Small intestine (tissue), 7 donors: ENCODE measurements at regions not wholly inside any gene's neighbourhood (a gene's known extent, or its start where the extent isn't known, plus 50 kb on each side); places are given as distances from the start of the nearest gene placed in this dataset.

ENCODE experiments used
- DNase-seq, 2 donors: peaks; one replicate each; pipeline versions ENCODE4 v3.0.0 to v3.0.0-alpha.2; 2013
- FAIRE-seq: peaks from 2 replicates; lab custom pipeline; 2012; peaks lifted over from hg19 to GRCh38; lab: Jason Lieb, UNC
- H3K27ac ChIP-seq, 3 donors: one replicate each; pipeline ENCODE4 v1.5.1; 2013; ENCODE audit warnings: low read length in 2 of 3, mild to moderate bottlenecking in 2 of 3, control low read depth in 1 of 3, inconsistent platforms in 1 of 3, low read depth in 1 of 3, moderate library complexity in 1 of 3
- H3K27me3 ChIP-seq, 3 donors: one replicate each; pipeline ENCODE4 v1.6.1; 2013; ENCODE audit warnings: low read length in 3 of 3, inconsistent platforms in 1 of 3; ENCODE audit not compliant: control insufficient read depth in 3 of 3, insufficient read depth in 3 of 3
- H3K36me3 ChIP-seq, 3 donors: one replicate each; pipeline ENCODE4 v1.6.1; 2013; ENCODE audit warnings: low read length in 3 of 3, inconsistent platforms in 1 of 3, low read depth in 1 of 3, mild to moderate bottlenecking in 1 of 3, moderate library complexity in 1 of 3; ENCODE audit not compliant: control insufficient read depth in 3 of 3, insufficient read depth in 2 of 3
- H3K4me1 ChIP-seq, 3 donors: one replicate each; pipeline ENCODE4 v1.6.1; 2013; ENCODE audit warnings: low read length in 2 of 3, inconsistent platforms in 1 of 3, low read depth in 1 of 3, mild to moderate bottlenecking in 1 of 3, moderate library complexity in 1 of 3; ENCODE audit not compliant: control insufficient read depth in 3 of 3, insufficient read depth in 2 of 3
- H3K4me3 ChIP-seq, 3 donors: one replicate each; pipeline ENCODE4 v1.5.1; 2013; ENCODE audit warnings: low read length in 3 of 3, control low read depth in 1 of 3, inconsistent platforms in 1 of 3, low read depth in 1 of 3, mild to moderate bottlenecking in 1 of 3, moderate library complexity in 1 of 3
- H3K9me3 ChIP-seq, 2 donors: one replicate each; pipeline ENCODE4 v1.6.1; 2013; ENCODE audit warnings: low read depth in 1 of 2, low read length in 1 of 2; ENCODE audit not compliant: control insufficient read depth in 2 of 2, insufficient read depth in 1 of 2
- WGBS, 3 donors: extraction: QIAGEN DNeasy Blood & Tissue Kit; methylation state at CpG; one replicate each; pipeline ENCODE4 v1.1.7; 2013; 5-methylcytosine and 5-hydroxymethylcytosine counted together
- donor health status: healthy with polysubstance abuse.
- donor health status: control.
- donor health status: control.
- donor health status: Bipolar disorder and iron deficiency.
- donor health status: healthy.

DNA sequence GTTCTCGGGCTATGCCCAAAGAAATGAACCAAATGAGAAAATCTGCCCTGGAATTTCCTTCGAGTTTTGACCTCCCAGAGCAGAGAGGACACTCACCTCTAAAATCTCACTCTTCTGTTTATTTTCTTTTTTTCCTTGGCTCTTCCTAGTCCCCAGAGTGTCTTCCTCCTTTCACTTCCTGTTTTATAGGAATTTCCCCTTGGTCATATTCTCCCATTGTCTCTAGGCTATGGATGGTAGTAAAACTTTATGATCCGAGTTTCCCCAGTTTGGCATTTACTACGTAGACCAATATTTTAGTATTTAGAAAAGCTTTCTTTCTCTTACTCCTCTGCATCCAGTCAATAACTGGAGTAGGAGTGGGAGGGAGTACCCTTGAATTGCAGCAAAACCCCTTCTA lies 354.5 kb upstream of the ZNF608 start:
- FAIRE-seq (no peak), DNase-seq (no peak)
- H3K36me3 ChIP-seq, result no peaks in the 10 kb centered on the region
- no peaks in the 10 kb centered on the region for H3K9me3 ChIP-seq
- H3K27me3 ChIP-seq, result no peaks in the 10 kb centered on the region
- H3K27ac ChIP-seq, result no peak overlapping the region
- no peak overlapping the region for H3K4me3 ChIP-seq
- H3K4me1 ChIP-seq, result no peaks in the 10 kb centered on the region
- WGBS, 3 donors, result 84 to 97% (median 86%) methylated on average over 4 of the region's 4 CpGs

DNA sequence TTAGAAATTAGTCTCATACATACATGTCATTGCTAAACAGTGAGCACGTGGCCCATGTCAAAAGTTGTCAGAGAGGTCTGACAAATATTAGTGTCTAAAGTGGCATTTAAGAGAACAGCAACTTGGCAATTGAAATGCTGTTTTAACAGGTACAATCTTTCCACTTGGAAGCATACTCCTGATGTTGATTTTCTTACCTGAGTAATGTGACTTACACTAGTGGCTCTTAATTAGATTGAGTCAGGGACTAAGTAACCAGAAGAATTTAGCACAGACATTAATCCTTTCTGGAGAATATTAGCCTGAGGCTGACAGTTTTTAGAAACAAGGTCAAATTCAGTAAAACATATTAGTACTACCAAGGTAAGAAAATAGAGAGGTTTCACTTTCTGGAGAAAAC lies 357.0 kb upstream of the ZNF608 start:
- 81 to 84% (median 83%) methylated on average over 1 of the region's 1 CpG for WGBS, 3 donors
- Histone ChIP-seq H3K36me3 (no peaks in the 10 kb centered on the region), H3K27ac (no peak overlapping the region), H3K4me3 (no peak overlapping the region), H3K4me1 (no peaks in the 10 kb centered on the region), H3K9me3 (no peaks in the 10 kb centered on the region), H3K27me3 (no peaks in the 10 kb centered on the region)
- no peak for DNase-seq
- FAIRE-seq, result no peak

DNA sequence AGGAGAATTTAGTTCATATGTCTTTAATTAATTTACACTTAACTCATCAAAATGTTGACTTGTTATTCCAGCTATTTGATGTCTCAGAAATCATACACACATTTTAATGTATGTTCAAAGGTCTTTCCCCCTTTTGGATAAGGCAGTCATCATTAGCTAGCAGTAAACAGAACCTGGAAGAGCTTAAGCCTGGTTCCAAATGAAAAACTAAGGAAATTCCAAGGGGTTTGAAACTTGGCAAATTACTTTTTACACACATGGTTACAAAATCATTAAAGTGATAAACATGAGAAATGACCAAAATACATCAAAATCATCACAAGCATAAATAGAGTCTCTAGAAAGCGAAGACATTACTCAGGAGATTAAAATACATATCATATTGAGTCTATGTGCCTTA lies 359.8 kb upstream of the ZNF608 start:
- Histone ChIP-seq H3K27me3 (no peaks in the 10 kb centered on the region), H3K27ac (no peak overlapping the region), H3K4me1 (peaks cover 0 to under 1% (median 0%) of the 10 kb centered on the region in 3 donors), H3K36me3 (no peaks in the 10 kb centered on the region), H3K9me3 (no peaks in the 10 kb centered on the region), H3K4me3 (no peak overlapping the region)
- FAIRE-seq, result no peak
- DNase-seq, result no peak
- WGBS, 3 donors, result 76 to 90% (median 82%) methylated on average over 1 of the region's 1 CpG

DNA sequence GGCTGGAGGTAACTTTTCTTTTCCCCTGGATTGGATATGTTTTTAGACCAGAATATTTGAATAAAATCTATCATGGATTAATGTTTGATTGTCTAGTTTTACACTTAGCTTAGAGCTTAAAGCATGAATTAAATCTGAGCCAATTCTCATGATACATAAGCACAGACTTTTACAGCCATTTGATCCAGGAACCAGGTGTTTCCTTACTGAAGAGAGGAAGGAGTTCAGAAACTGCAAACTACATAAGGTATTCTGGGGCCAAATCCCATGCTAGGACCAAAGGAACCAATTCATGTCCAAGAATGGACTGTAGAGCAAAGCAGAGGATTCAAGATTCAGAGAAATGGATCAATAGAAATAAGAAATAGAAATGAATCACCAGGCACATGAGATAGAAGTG lies 360.4 kb upstream of the ZNF608 start:
- Histone ChIP-seq H3K36me3 (no peaks in the 10 kb centered on the region), H3K4me3 (no peak overlapping the region), H3K9me3 (no peaks in the 10 kb centered on the region), H3K4me1 (peaks cover 0 to 6% (median 0%) of the 10 kb centered on the region in 3 donors), H3K27me3 (no peaks in the 10 kb centered on the region), H3K27ac (no peak overlapping the region)
- DNase-seq, result no peak
- FAIRE-seq, result no peak

DNA sequence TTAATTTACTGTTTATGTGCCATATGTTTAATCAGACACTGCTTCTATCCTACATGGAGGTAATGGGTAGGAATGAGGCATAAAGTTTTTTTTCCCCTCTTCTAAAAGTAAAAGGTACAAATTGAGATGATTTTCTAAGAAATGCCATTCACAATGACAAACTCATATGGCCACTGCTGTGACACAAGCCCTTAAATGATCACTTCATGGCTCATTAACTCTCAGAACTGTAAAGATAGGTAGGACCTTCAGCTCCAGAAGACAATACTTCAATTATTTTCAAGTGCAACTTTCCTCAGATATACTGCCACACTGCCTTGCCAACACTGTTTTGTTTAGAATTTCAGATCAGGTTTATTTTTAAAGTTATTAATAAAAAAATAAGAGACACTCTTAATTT lies 362.9 kb upstream of the ZNF608 start:
- H3K27me3 ChIP-seq, result no peaks in the 10 kb centered on the region
- H3K27ac ChIP-seq, result no peak overlapping the region
- H3K4me1 ChIP-seq, result peaks cover 0 to 7% (median 0%) of the 10 kb centered on the region in 3 donors
- DNase-seq, result no peak
- no peak overlapping the region for H3K4me3 ChIP-seq
- no peaks in the 10 kb centered on the region for H3K36me3 ChIP-seq
- H3K9me3 ChIP-seq, result no peaks in the 10 kb centered on the region
- no peak for FAIRE-seq

DNA sequence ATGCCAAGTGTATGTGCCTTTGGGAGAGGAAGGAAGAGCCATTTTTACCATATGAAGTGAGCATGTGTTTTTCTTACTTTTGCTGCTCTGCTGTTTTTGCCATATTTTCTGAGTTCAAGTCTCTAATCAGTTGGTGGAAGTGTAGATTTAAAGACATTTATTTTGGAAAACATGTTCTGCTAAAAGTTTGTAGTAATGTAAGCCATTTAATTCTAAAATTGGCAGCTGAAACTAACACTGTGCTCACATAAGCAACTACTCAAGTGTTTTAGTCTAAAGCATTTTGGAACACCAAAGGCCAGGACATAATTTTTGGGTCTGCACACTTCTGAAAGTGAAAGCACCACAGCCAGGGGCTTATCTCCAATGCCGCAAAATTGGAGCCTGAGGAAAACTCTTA lies 363.4 kb upstream of the ZNF608 start:
- Histone ChIP-seq H3K4me1 (peaks cover 0 to 7% (median 0%) of the 10 kb centered on the region in 3 donors), H3K27me3 (no peaks in the 10 kb centered on the region), H3K36me3 (no peaks in the 10 kb centered on the region), H3K4me3 (no peak overlapping the region), H3K9me3 (no peaks in the 10 kb centered on the region), H3K27ac (no peak overlapping the region)
- WGBS, 3 donors, result 74 to 91% (median 83%) methylated on average over 1 of the region's 1 CpG
- DNase-seq (no peak), FAIRE-seq (no peak)

DNA sequence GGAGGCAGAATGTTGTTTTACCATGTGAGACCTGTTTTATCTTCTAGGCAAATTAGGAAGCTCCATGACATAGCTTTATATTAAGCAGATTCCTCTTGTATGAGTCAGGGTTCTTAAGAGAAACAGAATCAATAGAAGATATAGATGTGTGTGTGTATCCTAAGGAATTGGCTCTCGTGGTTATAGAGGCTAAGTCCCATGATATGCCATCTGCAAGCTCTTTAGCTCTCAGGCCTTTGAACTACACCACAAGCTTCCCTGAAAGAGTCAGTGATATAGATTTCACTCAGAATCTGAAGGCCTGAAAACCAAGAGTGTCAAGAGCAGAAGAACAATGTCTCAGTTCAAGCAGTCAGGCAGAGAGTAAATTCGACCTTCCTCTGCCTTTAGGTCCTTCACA lies 365.8 kb upstream of the ZNF608 start:
- peaks cover 0 to 7% (median 0%) of the 10 kb centered on the region in 3 donors for H3K4me1 ChIP-seq
- H3K4me3 ChIP-seq, result no peak overlapping the region
- no peak for FAIRE-seq
- H3K27ac ChIP-seq, result no peak overlapping the region
- 65 to 89% (median 78%) methylated on average over 2 of the region's 2 CpGs for WGBS, 3 donors
- DNase-seq, result peak in 1 of 2 donors; percentile 37
- H3K9me3 ChIP-seq, result no peaks in the 10 kb centered on the region
- no peaks in the 10 kb centered on the region for H3K27me3 ChIP-seq
- H3K36me3 ChIP-seq, result no peaks in the 10 kb centered on the region

DNA sequence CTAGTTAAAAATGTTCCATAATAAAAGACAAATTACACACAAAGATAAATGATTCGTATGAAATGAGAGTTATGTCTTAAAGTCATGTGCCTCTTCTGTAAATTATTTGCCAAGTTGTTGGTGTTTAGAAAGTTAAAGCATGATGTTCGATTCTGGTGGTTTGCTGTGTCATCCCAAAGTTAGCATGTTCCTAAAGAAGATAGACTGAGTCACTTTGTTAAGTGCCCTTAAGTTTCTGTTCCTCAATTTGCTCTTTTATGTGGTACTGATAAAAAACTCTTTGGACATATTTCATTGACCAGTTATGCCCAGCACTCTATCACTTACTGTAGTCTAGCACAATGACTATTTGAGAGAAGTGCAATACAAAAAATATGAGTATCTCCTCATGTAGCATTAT lies 366.9 kb upstream of the ZNF608 start:
- WGBS, 3 donors, result 56 to 65% (median 59%) methylated on average over 2 of the region's 2 CpGs
- no peak for DNase-seq
- H3K27ac ChIP-seq, result no peak overlapping the region

DNA sequence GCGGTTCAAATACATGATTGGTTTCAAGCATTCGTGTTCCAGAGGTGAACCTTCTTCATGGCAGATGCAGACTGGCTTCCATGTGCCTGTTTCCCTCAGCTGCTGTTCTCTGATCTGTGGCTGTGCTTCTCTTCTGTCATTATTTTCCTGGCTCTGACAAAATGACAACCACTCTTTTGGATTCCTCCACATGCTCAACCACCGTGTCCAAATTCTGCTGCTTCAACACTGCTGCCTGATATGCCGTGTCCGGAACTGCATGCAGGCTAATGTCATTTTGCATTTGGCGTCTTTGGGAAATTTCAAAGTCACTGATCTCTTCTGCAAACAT lies 368.7 kb upstream of the ZNF608 start:
- H3K4me3 ChIP-seq, result no peak overlapping the region
- 92 to 95% (median 95%) methylated on average over 6 of the region's 6 CpGs for WGBS, 3 donors
- H3K27ac ChIP-seq, result no peak overlapping the region
- no peaks in the 10 kb centered on the region for H3K36me3 ChIP-seq
- DNase-seq, result no peak
- H3K9me3 ChIP-seq, result no peaks in the 10 kb centered on the region
- H3K27me3 ChIP-seq, result no peaks in the 10 kb centered on the region
- FAIRE-seq, result no peak
- peaks cover 0 to 7% (median 0%) of the 10 kb centered on the region in 3 donors for H3K4me1 ChIP-seq

More for the DNA sequence above, 366.9 kb upstream of the ZNF608 start:
- Histone ChIP-seq H3K4me1 (peaks cover 0 to 7% (median 0%) of the 10 kb centered on the region in 3 donors), H3K4me3 (no peak overlapping the region), H3K9me3 (no peaks in the 10 kb centered on the region), H3K27me3 (no peaks in the 10 kb centered on the region), H3K36me3 (no peaks in the 10 kb centered on the region)
- no peak for FAIRE-seq
